ENCODE measurements at regions not wholly inside any gene's neighbourhood (a gene's known extent, or its start where the extent isn't known, plus 50 kb on each side); places are given as distances from the start of the nearest gene placed in this dataset.

DNA sequence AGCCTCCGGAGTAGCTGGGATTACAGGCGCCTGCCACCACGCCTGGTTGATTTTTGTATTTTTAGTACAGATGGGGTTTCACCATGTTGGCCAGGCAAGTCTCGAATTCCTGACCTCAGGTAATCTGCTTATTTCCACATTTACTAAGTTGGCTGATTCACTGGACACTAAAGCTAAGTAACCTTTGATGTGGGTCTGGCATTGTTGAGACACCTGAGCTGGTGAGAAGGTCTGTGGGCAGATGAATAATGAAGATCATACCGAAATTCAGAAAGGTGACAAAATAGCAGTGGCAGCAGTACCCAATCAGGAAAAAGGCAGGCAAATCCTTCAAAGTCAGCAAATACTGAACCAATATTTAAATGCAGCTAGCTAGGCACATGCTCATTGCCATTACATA is 210.6 kb upstream of the ZNF608 start:
- no peak for FAIRE-seq
- Histone ChIP-seq H3K4me2 (ENCODE audit: insufficient read depth, low read length) (no peak overlapping the region), H3K4me1 (ENCODE audit: control insufficient read depth, extremely low read depth, insufficient read depth, low read length) (no peaks in the 10 kb centered on the region), H3K9me1 (replicated peaks; ENCODE audit: control insufficient read depth, extremely low read depth, insufficient read depth, low read length) (no peaks in the 10 kb centered on the region), H3K4me3 (replicated peaks in 1 of 3; ENCODE audit: insufficient read depth in 1 of 3, low read depth in 1 of 3, low read length in 3 of 3) (no peak overlapping the region), H3K9me3 (replicated peaks; ENCODE audit: control insufficient read depth, insufficient read depth, low read length) (no peaks in the 10 kb centered on the region), H3K9ac (replicated peaks; ENCODE audit: extremely low read depth, insufficient read depth, low read length) (no peak overlapping the region), H3K27me3 (ENCODE audit: control insufficient read depth in 2 of 2, insufficient read depth in 2 of 2, low read length in 2 of 2) (no peaks in the 10 kb centered on the region), H4K20me1 (replicated peaks; ENCODE audit: control insufficient read depth, extremely low read depth, insufficient read depth, low read length) (no peaks in the 10 kb centered on the region), H3K79me2 (ENCODE audit: control insufficient read depth, insufficient read depth, low read length) (no peaks in the 10 kb centered on the region), H3K36me3 (ENCODE audit: control insufficient read depth in 2 of 2, extremely low read depth in 1 of 2, insufficient read depth in 2 of 2, low read length in 2 of 2) (no peaks in the 10 kb centered on the region), H3K27ac (ENCODE audit: insufficient read depth, low read depth, low read length) (no peak overlapping the region), H2AFZ (ENCODE audit: low read depth, low read length) (no peak overlapping the region)
- BruUV-seq (replicated peaks): no TSS peak
- dilution Hi-C loops (cut with MboI; ENCODE audit: extremely low pct_ligation_motif_present, low sequenced_read_pairs): no loop called here
- intact Hi-C loops (cut with micrococcal nuclease): no loop called here
- TF ChIP-seq EZH2 (IDR thresholded peaks at IDR 0.05; ENCODE audit: borderline replicate concordance, low read depth, low read length, severe bottlenecking) (no peak), GATA2 (IDR thresholded peaks at IDR 0.05; ENCODE audit: insufficient read depth, insufficient read length, low read depth, low read length) (no peak), POLR2AphosphoS5 (IDR thresholded peaks at IDR 0.05; ENCODE audit: insufficient read depth, low read depth, low read length) (no peak), FOS (IDR thresholded peaks at IDR 0.05; ENCODE audit: borderline replicate concordance, insufficient read depth, low read length) (no peak), POLR2A (IDR thresholded peaks at IDR 0.05; ENCODE audit: low read depth, low read length) (no peak), MYC (IDR thresholded peaks at IDR 0.05; ENCODE audit: low read depth, low read length) (no peak), JUN (IDR thresholded peaks at IDR 0.05; ENCODE audit: borderline replicate concordance, insufficient read depth, insufficient read length, low read depth) (no peak)
- TF ChIP-seq, protein P1, sequence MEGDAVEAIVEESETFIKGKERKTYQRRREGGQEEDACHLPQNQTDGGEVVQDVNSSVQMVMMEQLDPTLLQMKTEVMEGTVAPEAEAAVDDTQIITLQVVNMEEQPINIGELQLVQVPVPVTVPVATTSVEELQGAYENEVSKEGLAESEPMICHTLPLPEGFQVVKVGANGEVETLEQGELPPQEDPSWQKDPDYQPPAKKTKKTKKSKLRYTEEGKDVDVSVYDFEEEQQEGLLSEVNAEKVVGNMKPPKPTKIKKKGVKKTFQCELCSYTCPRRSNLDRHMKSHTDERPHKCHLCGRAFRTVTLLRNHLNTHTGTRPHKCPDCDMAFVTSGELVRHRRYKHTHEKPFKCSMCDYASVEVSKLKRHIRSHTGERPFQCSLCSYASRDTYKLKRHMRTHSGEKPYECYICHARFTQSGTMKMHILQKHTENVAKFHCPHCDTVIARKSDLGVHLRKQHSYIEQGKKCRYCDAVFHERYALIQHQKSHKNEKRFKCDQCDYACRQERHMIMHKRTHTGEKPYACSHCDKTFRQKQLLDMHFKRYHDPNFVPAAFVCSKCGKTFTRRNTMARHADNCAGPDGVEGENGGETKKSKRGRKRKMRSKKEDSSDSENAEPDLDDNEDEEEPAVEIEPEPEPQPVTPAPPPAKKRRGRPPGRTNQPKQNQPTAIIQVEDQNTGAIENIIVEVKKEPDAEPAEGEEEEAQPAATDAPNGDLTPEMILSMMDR (IDR thresholded peaks at IDR 0.05; ENCODE audit: extremely low read depth in 1 of 2, insufficient read depth in 1 of 2, low read depth in 1 of 2, low read length in 2 of 2): no peak
- TF ChIP-seq, protein P2, sequence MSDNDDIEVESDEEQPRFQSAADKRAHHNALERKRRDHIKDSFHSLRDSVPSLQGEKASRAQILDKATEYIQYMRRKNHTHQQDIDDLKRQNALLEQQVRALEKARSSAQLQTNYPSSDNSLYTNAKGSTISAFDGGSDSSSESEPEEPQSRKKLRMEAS (IDR thresholded peaks at IDR 0.05; ENCODE audit: insufficient read depth, insufficient read length): no peak
- DNase-seq (ENCODE audit: low read depth, low spot score): no peak
- ChIA-PET POLR2A (no interaction called here), CTCF (interaction anchor here (0.5 to 1.4 kb wide), 3 partner anchors 9 to 1586 kb away, joined by 3 read pairs; no protein-coding TSS in a partner anchor)

Measured in endothelial cell of umbilical vein (primary cell).